D721Med (cell line): ENCODE measurements at regions not wholly inside any gene's neighbourhood (a gene's known extent, or its start where the extent isn't known, plus 50 kb on each side); places are given as distances from the start of the nearest gene placed in this dataset.

Experiments
- DNase-seq: peaks from one replicate; pipeline ENCODE4 v3.0.0; 2011; ENCODE audit warnings: low spot score; ENCODE audit not compliant: insufficient read length
- FAIRE-seq: peaks from 2 replicates; lab custom pipeline; 2011; peaks lifted over from hg19 to GRCh38; lab: Jason Lieb, UNC
- CTCF ChIP-seq: IDR thresholded peaks from 2 replicates; pipeline ENCODE4 v1.5.1; 2012; ENCODE audit warnings: mild to moderate bottlenecking, control low read depth; ENCODE audit not compliant: insufficient read depth; ENCODE audit errors: missing control alignments

GRCh38 chr3:101942356-101942755 lies 93.0 kb downstream of the NFKBIZ start:
- DNase-seq (no peak), FAIRE-seq (no peak)
- TF ChIP-seq CTCF: no peak

GRCh38 chr3:101943029-101943428 lies 93.7 kb downstream of the NFKBIZ start:
- no peak for TF ChIP-seq CTCF
- no peak for DNase-seq
- no peak for FAIRE-seq

GRCh38 chr3:101944308-101944707 lies 95.0 kb downstream of the NFKBIZ start:
- no peak for TF ChIP-seq CTCF
- FAIRE-seq: no peak
- DNase-seq: no peak

GRCh38 chr3:101945980-101946379 lies 96.7 kb downstream of the NFKBIZ start:
- FAIRE-seq (no peak), DNase-seq (no peak)
- TF ChIP-seq CTCF: no peak

GRCh38 chr3:101946906-101947305 lies 97.6 kb downstream of the NFKBIZ start:
- no peak for TF ChIP-seq CTCF
- no peak for FAIRE-seq

GRCh38 chr3:101950510-101950909 lies 101.2 kb downstream of the NFKBIZ start:
- no peak for FAIRE-seq
- DNase-seq: no peak
- TF ChIP-seq CTCF: no peak

More at GRCh38 chr3:101946906-101947305, 97.6 kb downstream of the NFKBIZ start:
- no peak for DNase-seq

- TF ChIP-seq CTCF: no peak
- no peak for FAIRE-seq
- DNase-seq: no peak
These were observed 101.8 kb downstream of the NFKBIZ start for GRCh38 chr3:101950985-101951733.
